Neural progenitor cell (in vitro differentiated cells): ENCODE measurements at regions not wholly inside any gene's neighbourhood (a gene's known extent, or its start where the extent isn't known, plus 50 kb on each side); places are given as distances from the start of the nearest gene placed in this dataset.
"Not testable (repeated sequence)": the region's sequence is repeated elsewhere in the genome, so short reads cannot be mapped to it uniquely, and the experiment has no call there.

Source experiments
- DNase-seq: peaks from one replicate; pipeline ENCODE4 v3.0.0-alpha.2; 2016; ENCODE audit warnings: low spot score
- H2AFZ ChIP-seq: fragments of 200-600 bp; sonication (generic); replicated peaks from 2 replicates; pipeline ENCODE4 v1.6.1; 2016; ENCODE audit warnings: antibody characterized with exemption
- H3F3A ChIP-seq: fragments of 200-600 bp; sonication (generic); 2 replicates; pipeline ENCODE4 v1.6.1; 2016; ENCODE audit warnings: antibody characterized with exemption, low read depth
- H3K27ac ChIP-seq: fragments of 200-600 bp; sonication (generic); 2 replicates; pipeline ENCODE4 v1.5.1; 2016; ENCODE audit warnings: mild to moderate bottlenecking
- H3K27me3 ChIP-seq: fragments of 200-600 bp; sonication (generic); 2 replicates; pipeline ENCODE4 v1.6.1; 2016; ENCODE audit warnings: mild to moderate bottlenecking, moderate library complexity
- H3K36me3 ChIP-seq: fragments of 200-600 bp; sonication (generic); 2 replicates; pipeline ENCODE4 v1.5.1; 2016
- H3K4me1 ChIP-seq: fragments of 200-600 bp; sonication (generic); 2 replicates; pipeline ENCODE4 v1.6.1; 2016; ENCODE audit warnings: mixed run types
- H3K4me2 ChIP-seq: fragments of 200-600 bp; sonication (generic); 2 replicates; pipeline ENCODE4 v1.6.1; 2016
- H3K4me3 ChIP-seq: fragments of 200-600 bp; sonication (generic); 2 replicates; pipeline ENCODE4 v1.5.1; 2016
- H3K79me2 ChIP-seq: fragments of 200-600 bp; sonication (generic); 2 replicates; pipeline ENCODE4 v1.6.1; 2016; ENCODE audit warnings: low read depth
- H3K9ac ChIP-seq: fragments of 200-600 bp; sonication (generic); 2 replicates; pipeline ENCODE4 v1.6.1; 2016
- H3K9me3 ChIP-seq: fragments of 200-600 bp; sonication (generic); 2 replicates; pipeline ENCODE4 v1.5.1; 2016; ENCODE audit warnings: low read depth
- H4K20me1 ChIP-seq: fragments of 200-600 bp; sonication (generic); 2 replicates; pipeline ENCODE4 v1.6.1; 2016; ENCODE audit warnings: low read depth
- H3K27ac Mint-ChIP-seq: 3 replicates; pipeline ENCODE4 v1.8.0; 2021; ENCODE audit warnings: mixed read lengths
- H3K27me3 Mint-ChIP-seq: 2 replicates; pipeline ENCODE4 v1.8.0; 2022; ENCODE audit warnings: low read depth, mild to moderate bottlenecking, inconsistent platforms, moderate library complexity, mixed read lengths; ENCODE audit not compliant: insufficient read depth
- H3K36me3 Mint-ChIP-seq: 3 replicates; pipeline ENCODE4 v1.8.0; 2021; ENCODE audit warnings: mixed read lengths
- H3K4me1 Mint-ChIP-seq: 3 replicates; pipeline ENCODE4 v1.8.0; 2021; ENCODE audit warnings: mixed read lengths
- H3K4me3 Mint-ChIP-seq: 3 replicates; pipeline ENCODE4 v1.8.0; 2021; ENCODE audit warnings: mild to moderate bottlenecking, moderate library complexity, mixed read lengths
- H3K9me3 Mint-ChIP-seq: 3 replicates; pipeline ENCODE4 v1.8.0; 2020; ENCODE audit warnings: mixed read lengths
- CTCF ChIP-seq: fragments of 200-600 bp; sonication (generic); IDR thresholded peaks from 2 replicates; pipeline ENCODE4 v1.5.1; 2017; ENCODE audit warnings: antibody characterized with exemption, mild to moderate bottlenecking
- EZH2 ChIP-seq: fragments of 200-600 bp; sonication (generic); IDR thresholded peaks from 2 replicates; pipeline ENCODE4 v1.6.1; 2017; ENCODE audit warnings: antibody characterized with exemption, mild to moderate bottlenecking, moderate library complexity
- EZH2phosphoT487 ChIP-seq: fragments of 200-600 bp; sonication (generic); IDR thresholded peaks from 2 replicates; pipeline ENCODE4 v1.6.1; 2017; ENCODE audit warnings: antibody characterized with exemption

GRCh38 chr4:65227628-65228027 lies 442.7 kb downstream of the EPHA5 start:
- no peaks in the 10 kb centered on the region for H4K20me1 ChIP-seq
- no peaks in the 10 kb centered on the region for H3K36me3 Mint-ChIP-seq
- no peaks in the 10 kb centered on the region for H3K36me3 ChIP-seq
- DNase-seq, result no peak
- no peaks in the 10 kb centered on the region for H3K27me3 ChIP-seq
- H3K4me1 ChIP-seq, result no peaks in the 10 kb centered on the region
- no peaks in the 10 kb centered on the region for H3F3A ChIP-seq
- H3K4me1 Mint-ChIP-seq, result no peaks in the 10 kb centered on the region
- no peak overlapping the region for H2AFZ ChIP-seq
- no peaks in the 10 kb centered on the region for H3K9me3 ChIP-seq
- no peak overlapping the region for H3K4me2 ChIP-seq
- no peaks in the 10 kb centered on the region for H3K27me3 Mint-ChIP-seq
- H3K4me3 ChIP-seq, result no peak overlapping the region
- no peak for TF ChIP-seq CTCF
- no peak for TF ChIP-seq EZH2phosphoT487
- no peak for TF ChIP-seq EZH2
- no peaks in the 10 kb centered on the region for H3K79me2 ChIP-seq
- no peaks in the 10 kb centered on the region for H3K9me3 Mint-ChIP-seq
- no peak overlapping the region for H3K27ac Mint-ChIP-seq
- no peak overlapping the region for H3K4me3 Mint-ChIP-seq
- no peak overlapping the region for H3K9ac ChIP-seq
- H3K27ac ChIP-seq, result no peak overlapping the region

GRCh38 chr4:65223601-65224000 lies 446.7 kb downstream of the EPHA5 start:
- Histone ChIP-seq H3K4me2 (no peak overlapping the region), H3F3A (no peaks in the 10 kb centered on the region), H3K79me2 (no peaks in the 10 kb centered on the region), H3K27ac (no peak overlapping the region), H4K20me1 (no peaks in the 10 kb centered on the region), H3K9me3 (no peaks in the 10 kb centered on the region), H3K27me3 (no peaks in the 10 kb centered on the region), H3K36me3 (no peaks in the 10 kb centered on the region), H3K4me3 (no peak overlapping the region), H2AFZ (no peak overlapping the region), H3K9ac (no peak overlapping the region), H3K4me1 (no peaks in the 10 kb centered on the region)
- Mint-ChIP-seq H3K27ac (no peak overlapping the region), H3K27me3 (no peaks in the 10 kb centered on the region), H3K4me1 (no peaks in the 10 kb centered on the region), H3K36me3 (no peaks in the 10 kb centered on the region), H3K4me3 (no peak overlapping the region), H3K9me3 (no peaks in the 10 kb centered on the region)
- TF ChIP-seq CTCF (no peak), EZH2phosphoT487 (no peak), EZH2 (no peak)
- no peak for DNase-seq

- not testable (repeated sequence) for H3K36me3 Mint-ChIP-seq, H3K9me3 Mint-ChIP-seq, H2AFZ ChIP-seq, H3K4me2 ChIP-seq, H3K4me1 Mint-ChIP-seq, H3K36me3 ChIP-seq, H3F3A ChIP-seq, H3K9me3 ChIP-seq, H3K27me3 Mint-ChIP-seq, H3K79me2 ChIP-seq, H3K9ac ChIP-seq, H3K4me1 ChIP-seq, H3K27ac ChIP-seq, H4K20me1 ChIP-seq, DNase-seq, H3K4me3 ChIP-seq, H3K27me3 ChIP-seq, H3K4me3 Mint-ChIP-seq, H3K27ac Mint-ChIP-seq
Observed at GRCh38 chr4:65223074-65223473, 447.2 kb downstream of the EPHA5 start.

DNA sequence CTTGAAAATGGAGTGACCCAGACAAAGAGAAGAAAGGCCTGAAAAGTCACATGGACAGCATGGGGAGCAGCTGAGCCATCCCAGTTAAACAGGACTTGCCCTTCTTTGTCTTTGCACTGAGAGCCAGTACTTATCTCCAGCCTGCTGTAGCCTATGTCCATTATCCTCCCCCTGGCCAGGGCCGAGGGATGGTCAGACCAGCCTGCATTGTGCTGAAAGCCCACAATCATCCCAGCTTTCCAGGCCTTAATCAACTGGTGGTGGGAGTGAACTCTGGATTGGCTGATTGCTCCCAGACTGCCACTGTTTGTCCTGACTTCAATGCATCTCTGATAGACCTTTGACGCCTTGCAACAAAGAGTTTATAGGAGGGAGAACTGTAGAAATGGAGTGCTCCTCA lies 453.1 kb downstream of the EPHA5 start:
- no peak overlapping the region for H3K27ac Mint-ChIP-seq
- H3K27me3 Mint-ChIP-seq, result no peaks in the 10 kb centered on the region
- Histone ChIP-seq H3K4me2 (no peak overlapping the region), H4K20me1 (no peaks in the 10 kb centered on the region), H3K4me1 (no peaks in the 10 kb centered on the region), H3F3A (no peaks in the 10 kb centered on the region), H3K9ac (no peak overlapping the region), H3K79me2 (no peaks in the 10 kb centered on the region), H3K27me3 (no peaks in the 10 kb centered on the region), H2AFZ (no peak overlapping the region), H3K9me3 (no peaks in the 10 kb centered on the region), H3K4me3 (no peak overlapping the region), H3K27ac (no peak overlapping the region), H3K36me3 (no peaks in the 10 kb centered on the region)
- H3K36me3 Mint-ChIP-seq, result no peaks in the 10 kb centered on the region
- no peak overlapping the region for H3K4me3 Mint-ChIP-seq
- H3K4me1 Mint-ChIP-seq, result no peaks in the 10 kb centered on the region
- peak; percentile 12 for DNase-seq
- H3K9me3 Mint-ChIP-seq, result no peaks in the 10 kb centered on the region
- TF ChIP-seq EZH2 (no peak), CTCF (no peak), EZH2phosphoT487 (no peak)
